Lung (tissue), 11 donors: ENCODE measurements at regions not wholly inside any gene's neighbourhood (a gene's known extent, or its start where the extent isn't known, plus 50 kb on each side); places are given as distances from the start of the nearest gene placed in this dataset.
"Not testable (repeated sequence)": the region's sequence is repeated elsewhere in the genome, so short reads cannot be mapped to it uniquely, and the experiment has no call there.

Experiments
- ATAC-seq: fragments of 200-7000 bp; cut with Tn5 transposase; one replicate; pipeline ENCODE4 v1.9.1; 2020; ENCODE audit warnings: moderate number of reproducible peaks; ENCODE audit not compliant: insufficient read depth, low FRiP score
- DNase-seq, 3 donors: peaks; one replicate each; pipeline ENCODE4 v3.0.0-alpha.2; 2013 to 2017
- H3K27ac ChIP-seq, 2 donors: one replicate each; pipeline ENCODE4 v1.5.1; 2013; ENCODE audit warnings: mild to moderate bottlenecking in 2 of 2, moderate library complexity in 2 of 2, control low read depth in 1 of 2, inconsistent platforms in 1 of 2, low read depth in 1 of 2, low read length in 1 of 2
- H3K27me3 ChIP-seq, 3 donors: one replicate each; pipeline ENCODE4 v1.5.1; 2013; ENCODE audit warnings: low read length in 2 of 3; ENCODE audit not compliant: control insufficient read depth in 3 of 3, insufficient read depth in 3 of 3
- H3K36me3 ChIP-seq, 4 donors: one replicate each; pipeline ENCODE4 v1.5.1; 2013; ENCODE audit warnings: low read length in 4 of 4, mild to moderate bottlenecking in 1 of 4, moderate library complexity in 1 of 4; ENCODE audit not compliant: control insufficient read depth in 4 of 4, insufficient read depth in 4 of 4
- H3K4me1 ChIP-seq, 5 donors: one replicate each; pipeline ENCODE4 v1.5.1; 2013; ENCODE audit warnings: low read length in 5 of 5, mild to moderate bottlenecking in 2 of 5, moderate library complexity in 1 of 5; ENCODE audit not compliant: control insufficient read depth in 5 of 5, insufficient read depth in 5 of 5
- H3K4me3 ChIP-seq: one replicate; pipeline ENCODE4 v1.5.1; 2013; ENCODE audit warnings: mild to moderate bottlenecking, control low read depth, moderate library complexity
- H3K9ac ChIP-seq, 2 donors: one replicate each; pipeline ENCODE4 v1.5.1; 2013; ENCODE audit warnings: low read length in 2 of 2, control low read depth in 1 of 2; ENCODE audit not compliant: insufficient read depth in 1 of 2
- H3K9me3 ChIP-seq, 4 donors: one replicate each; pipeline ENCODE4 v1.5.1; 2013; ENCODE audit warnings: low read length in 3 of 4, mild to moderate bottlenecking in 1 of 4, moderate library complexity in 1 of 4; ENCODE audit not compliant: control insufficient read depth in 4 of 4, insufficient read depth in 3 of 4
- WGBS, 2 donors: extraction: QIAGEN DNeasy Blood & Tissue Kit; methylation state at CpG; one replicate each; pipeline ENCODE4 v1.1.7; 2013; 5-methylcytosine and 5-hydroxymethylcytosine counted together
- TF ChIP-seq, protein P1 (sequence below): IDR thresholded peaks from 2 replicates; pipeline ENCODE4 v1.5.1; 2012; ENCODE audit warnings: mild to moderate bottlenecking; ENCODE audit errors: control extremely low read depth, extremely low read depth
- donor health status: control.
- donor health status: control.
- donor health status: Bipolar disorder and iron deficiency.
- donor health status: healthy.
- donor health status: DM: yes; HTN: yes; CAD: no.

DNA sequence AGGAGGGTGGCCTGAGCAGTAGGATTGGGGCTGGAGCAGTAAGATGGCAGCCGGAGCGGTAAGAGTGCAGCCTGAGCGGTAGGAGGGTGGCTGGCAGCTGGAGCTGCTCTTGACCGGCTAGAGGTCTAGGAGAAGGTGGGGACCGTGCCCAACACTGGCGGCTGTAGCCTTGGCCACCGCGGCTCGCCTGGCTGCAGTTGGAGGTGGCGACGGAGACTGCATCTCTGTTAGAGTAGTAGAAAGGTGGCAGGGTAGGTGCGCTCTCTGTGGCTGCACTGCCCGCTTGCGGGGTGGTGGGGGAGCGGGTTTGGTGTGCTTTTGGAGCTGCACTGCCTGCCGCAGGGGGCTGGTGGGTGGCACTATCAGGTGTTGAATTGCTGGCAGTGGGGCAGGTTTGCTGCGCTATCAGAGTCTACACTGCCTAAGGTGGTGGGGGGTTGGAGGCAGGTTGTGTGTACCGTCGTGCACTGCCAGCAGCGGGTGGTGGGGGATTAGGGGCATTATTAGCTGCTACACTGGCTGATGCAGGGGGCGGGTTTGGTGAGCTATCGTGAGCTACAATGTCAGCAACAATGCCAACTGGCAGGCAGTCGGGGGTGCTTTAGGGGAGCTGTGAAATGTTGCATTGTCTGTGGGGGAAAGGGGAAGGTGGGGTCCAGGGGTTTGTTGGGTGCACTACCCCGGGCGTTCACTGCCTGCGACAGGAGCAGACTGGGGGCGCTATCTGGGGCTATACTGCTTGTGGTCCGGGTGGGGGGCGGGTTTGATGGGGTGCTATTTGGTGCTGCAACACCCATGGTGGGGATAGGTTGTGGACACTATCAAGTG is 4461.3 kb upstream of the OR11H1 start:
- no peaks in the 10 kb centered on the region for H3K36me3 ChIP-seq
- peaks cover 0 to 19% (median 8%) of the 10 kb centered on the region in 4 donors for H3K9me3 ChIP-seq
- peak; percentile 34 for ATAC-seq
- H3K9ac ChIP-seq = no peak overlapping the region
- no peaks in the 10 kb centered on the region for H3K27me3 ChIP-seq
- 78 to 79% methylated on average over 29 of the region's 29 CpGs for WGBS, 2 donors
- no peaks in the 10 kb centered on the region for H3K4me1 ChIP-seq
- H3K27ac ChIP-seq = no peak overlapping the region
- H3K4me3 ChIP-seq = no peak overlapping the region
- TF ChIP-seq, protein P1, sequence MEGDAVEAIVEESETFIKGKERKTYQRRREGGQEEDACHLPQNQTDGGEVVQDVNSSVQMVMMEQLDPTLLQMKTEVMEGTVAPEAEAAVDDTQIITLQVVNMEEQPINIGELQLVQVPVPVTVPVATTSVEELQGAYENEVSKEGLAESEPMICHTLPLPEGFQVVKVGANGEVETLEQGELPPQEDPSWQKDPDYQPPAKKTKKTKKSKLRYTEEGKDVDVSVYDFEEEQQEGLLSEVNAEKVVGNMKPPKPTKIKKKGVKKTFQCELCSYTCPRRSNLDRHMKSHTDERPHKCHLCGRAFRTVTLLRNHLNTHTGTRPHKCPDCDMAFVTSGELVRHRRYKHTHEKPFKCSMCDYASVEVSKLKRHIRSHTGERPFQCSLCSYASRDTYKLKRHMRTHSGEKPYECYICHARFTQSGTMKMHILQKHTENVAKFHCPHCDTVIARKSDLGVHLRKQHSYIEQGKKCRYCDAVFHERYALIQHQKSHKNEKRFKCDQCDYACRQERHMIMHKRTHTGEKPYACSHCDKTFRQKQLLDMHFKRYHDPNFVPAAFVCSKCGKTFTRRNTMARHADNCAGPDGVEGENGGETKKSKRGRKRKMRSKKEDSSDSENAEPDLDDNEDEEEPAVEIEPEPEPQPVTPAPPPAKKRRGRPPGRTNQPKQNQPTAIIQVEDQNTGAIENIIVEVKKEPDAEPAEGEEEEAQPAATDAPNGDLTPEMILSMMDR = no peak
- DNase-seq = no peak

DNA sequence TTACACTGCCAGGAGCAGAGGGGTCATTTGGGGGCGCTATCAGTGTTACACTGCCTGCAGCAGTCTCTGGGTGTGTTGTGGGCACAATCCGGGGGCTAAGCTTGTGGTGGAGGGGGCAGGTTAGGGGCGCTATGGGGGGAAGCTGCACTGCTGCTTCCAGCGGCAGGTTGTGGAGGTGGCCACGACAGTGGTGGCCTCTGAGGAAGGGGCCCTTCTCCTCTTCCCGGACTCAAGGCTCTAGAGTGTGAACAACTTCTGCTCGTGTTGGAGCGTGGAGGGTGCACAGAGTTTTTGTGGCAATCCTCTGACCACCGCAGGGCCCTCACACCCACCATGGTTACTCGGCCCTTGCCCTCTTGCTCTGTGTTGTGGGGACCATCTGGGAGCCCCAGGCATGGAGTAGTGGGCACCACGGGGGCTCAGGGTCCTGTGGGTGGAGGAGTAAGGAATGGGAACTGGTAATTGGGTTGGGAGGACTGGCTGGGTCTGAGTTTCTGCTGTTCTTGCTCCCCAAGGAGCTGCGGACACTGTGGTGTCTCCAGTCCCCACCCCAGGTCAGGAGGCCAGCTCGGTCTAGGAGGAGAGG is 4460.6 kb upstream of the OR11H1 start:
- not testable (repeated sequence) for H3K4me3 ChIP-seq, H3K36me3 ChIP-seq, H3K4me1 ChIP-seq, H3K27me3 ChIP-seq, DNase-seq, H3K9ac ChIP-seq, ATAC-seq, H3K27ac ChIP-seq
- 72 to 73% methylated on average over 13 of the region's 13 CpGs for WGBS, 2 donors
- peaks cover 0 to 19% (median 6%) of the 10 kb centered on the region in 4 donors for H3K9me3 ChIP-seq

DNA sequence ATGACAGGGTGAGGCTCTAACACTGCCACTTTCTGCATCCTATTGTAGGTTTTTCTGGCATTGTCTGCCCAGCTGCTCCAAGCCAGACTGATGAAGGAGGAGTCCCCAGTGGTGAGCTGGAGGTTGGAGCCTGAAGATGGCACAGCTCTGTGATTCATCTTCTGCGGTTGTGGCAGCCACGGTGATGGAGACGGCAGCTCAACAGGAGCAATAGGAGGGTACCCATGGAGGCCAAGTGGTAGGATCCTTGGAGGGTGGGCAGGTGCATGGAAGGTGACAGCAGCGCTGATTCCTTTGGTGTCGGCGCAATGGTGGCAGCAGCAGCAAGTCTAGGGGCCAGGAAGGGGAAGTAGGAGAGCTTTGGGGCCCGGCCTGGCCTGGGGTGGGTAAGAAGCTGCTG is 4460.1 kb upstream of the OR11H1 start:
- not testable (repeated sequence) for ATAC-seq, H3K36me3 ChIP-seq, H3K27me3 ChIP-seq, H3K4me3 ChIP-seq, H3K27ac ChIP-seq, DNase-seq, H3K4me1 ChIP-seq, H3K9ac ChIP-seq
- H3K9me3 ChIP-seq = peaks cover 0 to 17% (median 5%) of the 10 kb centered on the region in 4 donors
- 63 to 71% methylated on average over 7 of the region's 7 CpGs for WGBS, 2 donors

DNA sequence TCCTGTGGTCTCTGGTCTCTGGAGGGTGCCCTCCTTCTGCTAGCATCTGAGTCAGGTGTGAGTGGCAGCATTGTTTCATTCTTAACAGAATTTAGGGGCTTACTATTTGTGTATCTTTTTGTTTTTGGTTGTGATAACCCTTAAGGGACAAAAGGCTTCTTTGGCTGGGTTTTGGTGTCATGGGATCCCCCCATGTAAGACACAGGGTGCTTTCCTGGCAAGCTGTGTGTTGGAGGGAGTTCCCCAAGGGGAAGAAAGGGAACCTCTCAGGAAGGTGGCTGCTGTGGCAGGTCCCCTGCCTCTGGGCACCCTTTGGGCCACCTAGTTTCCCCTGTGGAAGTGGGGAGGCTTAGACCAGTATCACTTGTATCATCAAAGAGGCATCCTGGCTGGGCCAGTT is 4459.6 kb upstream of the OR11H1 start:
- H3K4me1 ChIP-seq, H3K4me3 ChIP-seq, H3K27ac ChIP-seq, H3K36me3 ChIP-seq, H3K9ac ChIP-seq, DNase-seq, ATAC-seq, H3K27me3 ChIP-seq: not testable (repeated sequence)
- H3K9me3 ChIP-seq = peaks cover 0 to 17% (median 3%) of the 10 kb centered on the region in 4 donors
